ENCODE measurements at regions not wholly inside any gene's neighbourhood (a gene's known extent, or its start where the extent isn't known, plus 50 kb on each side); places are given as distances from the start of the nearest gene placed in this dataset.

GRCh38 chr14:54094765-54095164, 138.1 kb upstream of the BMP4 start:
- Histone ChIP-seq H3K27me3 (replicated peaks) (no peaks in the 10 kb centered on the region), H3K27ac (no peak overlapping the region), H3K36me3 (replicated peaks) (no peaks in the 10 kb centered on the region), H3K4me3 (ENCODE audit: low read depth, low read length) (no peak overlapping the region)
- no peak for TF ChIP-seq CTCF (IDR thresholded peaks at IDR 0.05; ENCODE audit: low read depth, low read length, missing control alignments)
- no peak for DNase-seq
- in situ Hi-C loops (cut with HindIII; ENCODE audit: low pct_ligation_motif_present, low sequenced_read_pairs) = no loop called here

- no peak overlapping the region for H3K27ac ChIP-seq
- H3K36me3 ChIP-seq (replicated peaks) = no peaks in the 10 kb centered on the region
- TF ChIP-seq CTCF (IDR thresholded peaks at IDR 0.05; ENCODE audit: low read depth, low read length, missing control alignments) = no peak
- DNase-seq = no peak
- no peaks in the 10 kb centered on the region for H3K27me3 ChIP-seq (replicated peaks)
- no peak overlapping the region for H3K4me3 ChIP-seq (ENCODE audit: low read depth, low read length)
- in situ Hi-C loops (cut with HindIII; ENCODE audit: low pct_ligation_motif_present, low sequenced_read_pairs) = no loop called here
Observed at GRCh38 chr14:54098536-54098935, 141.9 kb upstream of the BMP4 start.

GRCh38 chr14:54102051-54102456, 145.4 kb upstream of the BMP4 start:
- DNase-seq = no peak
- H3K36me3 ChIP-seq (replicated peaks) = no peaks in the 10 kb centered on the region
- in situ Hi-C loops (cut with HindIII; ENCODE audit: low pct_ligation_motif_present, low sequenced_read_pairs) = no loop called here
- no peak overlapping the region for H3K4me3 ChIP-seq (ENCODE audit: low read depth, low read length)
- TF ChIP-seq CTCF (IDR thresholded peaks at IDR 0.05; ENCODE audit: low read depth, low read length, missing control alignments) = no peak
- no peak overlapping the region for H3K27ac ChIP-seq
- H3K27me3 ChIP-seq (replicated peaks) = no peaks in the 10 kb centered on the region

GRCh38 chr14:54102530-54102929, 145.9 kb upstream of the BMP4 start:
- H3K4me3 ChIP-seq (ENCODE audit: low read depth, low read length) = no peak overlapping the region
- no peaks in the 10 kb centered on the region for H3K27me3 ChIP-seq (replicated peaks)
- DNase-seq = no peak
- no peaks in the 10 kb centered on the region for H3K36me3 ChIP-seq (replicated peaks)
- in situ Hi-C loops (cut with HindIII; ENCODE audit: low pct_ligation_motif_present, low sequenced_read_pairs) = no loop called here
- no peak overlapping the region for H3K27ac ChIP-seq
- TF ChIP-seq CTCF (IDR thresholded peaks at IDR 0.05; ENCODE audit: low read depth, low read length, missing control alignments) = no peak

GRCh38 chr14:54104601-54105145, 148.0 kb upstream of the BMP4 start:
- Histone ChIP-seq H3K27me3 (replicated peaks) (no peaks in the 10 kb centered on the region), H3K4me3 (ENCODE audit: low read depth, low read length) (no peak overlapping the region), H3K27ac (no peak overlapping the region), H3K36me3 (replicated peaks) (no peaks in the 10 kb centered on the region)
- DNase-seq = no peak
- in situ Hi-C loops (cut with HindIII; ENCODE audit: low pct_ligation_motif_present, low sequenced_read_pairs) = no loop called here
- TF ChIP-seq CTCF (IDR thresholded peaks at IDR 0.05; ENCODE audit: low read depth, low read length, missing control alignments) = no peak

- H3K36me3 ChIP-seq (replicated peaks) = no peaks in the 10 kb centered on the region
- H3K27ac ChIP-seq = no peak overlapping the region
- in situ Hi-C loops (cut with HindIII; ENCODE audit: low pct_ligation_motif_present, low sequenced_read_pairs) = no loop called here
- H3K27me3 ChIP-seq (replicated peaks) = no peaks in the 10 kb centered on the region
- no peak for DNase-seq
- TF ChIP-seq CTCF (IDR thresholded peaks at IDR 0.05; ENCODE audit: low read depth, low read length, missing control alignments) = no peak
- H3K4me3 ChIP-seq (ENCODE audit: low read depth, low read length) = no peak overlapping the region
Observed at GRCh38 chr14:54105406-54105805, 148.8 kb upstream of the BMP4 start.

Data from brain microvascular endothelial cell (primary cell).